ENCODE measurements at regions not wholly inside any gene's neighbourhood (a gene's known extent, or its start where the extent isn't known, plus 50 kb on each side); places are given as distances from the start of the nearest gene placed in this dataset.

DNA sequence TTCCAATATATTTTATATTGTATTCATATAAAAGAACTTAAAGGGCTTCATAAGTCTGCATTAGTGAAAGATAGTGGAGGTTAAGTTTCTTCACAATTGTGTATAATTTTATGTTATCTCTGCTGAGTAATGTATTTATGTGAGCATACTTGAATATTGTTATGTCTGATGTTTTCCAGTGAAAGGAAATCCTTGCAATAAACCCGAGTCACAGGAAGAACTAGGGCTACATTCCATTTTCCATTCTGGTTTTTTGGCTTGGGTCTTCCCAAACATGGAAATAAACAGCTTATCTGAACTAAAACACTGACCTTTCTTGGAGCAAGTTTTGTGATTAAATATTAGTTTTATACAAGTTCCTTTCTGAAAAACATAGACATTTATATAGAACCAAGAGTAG is 231.3 kb upstream of the GPRIN3 start:
- Histone ChIP-seq H3K27me3 (no peaks in the 10 kb centered on the region), H3K4me2 (no peak overlapping the region), H3K27ac (no peak overlapping the region), H3K36me3 (no peaks in the 10 kb centered on the region), H3K9me3 (peaks cover 5% of the 10 kb centered on the region; the same call in 1 of the 2 replicates), H3K4me1 (no peaks in the 10 kb centered on the region), H3K4me3 (no peak overlapping the region), H3K9ac (no peak overlapping the region), H4K20me1 (no peaks in the 10 kb centered on the region)
- no peak for TF ChIP-seq Cebpa-rat (IDR thresholded peaks at IDR 0.05)

DNA sequence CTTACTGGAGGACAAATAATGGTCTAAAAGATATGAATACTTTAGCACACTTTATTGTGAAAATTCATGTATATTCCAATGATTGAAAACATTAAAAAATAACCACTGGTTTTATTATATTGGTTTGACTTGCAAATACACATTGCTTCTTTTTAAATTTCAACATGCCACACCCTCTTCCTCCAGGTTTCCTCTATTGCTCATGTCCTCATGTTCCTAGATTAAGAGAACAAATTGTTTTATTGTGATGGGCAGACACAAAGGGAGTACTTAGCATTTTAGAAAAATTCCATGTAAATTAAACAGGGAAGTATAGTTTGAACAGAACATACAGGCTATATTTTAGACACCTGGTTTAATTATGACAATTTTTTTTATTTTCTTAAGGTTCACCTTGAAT is 230.6 kb upstream of the GPRIN3 start:
- Histone ChIP-seq H3K9me3 (peaks cover 5% of the 10 kb centered on the region; the same call in 1 of the 2 replicates), H4K20me1 (no peaks in the 10 kb centered on the region), H3K4me2 (no peak overlapping the region), H3K4me1 (no peaks in the 10 kb centered on the region), H3K27ac (no peak overlapping the region), H3K4me3 (no peak overlapping the region), H3K9ac (no peak overlapping the region), H3K27me3 (no peaks in the 10 kb centered on the region), H3K36me3 (no peaks in the 10 kb centered on the region)
- no peak for TF ChIP-seq Cebpa-rat (IDR thresholded peaks at IDR 0.05)

GRCh38 chr4:89537281-89537680 is 229.7 kb upstream of the GPRIN3 start:
- Histone ChIP-seq H3K9me3 (peaks cover under 1% of the 10 kb centered on the region; the same call in 1 of the 2 replicates), H3K4me3 (no peak overlapping the region), H4K20me1 (no peaks in the 10 kb centered on the region), H3K36me3 (no peaks in the 10 kb centered on the region), H3K4me1 (no peaks in the 10 kb centered on the region), H3K27ac (no peak overlapping the region), H3K27me3 (no peaks in the 10 kb centered on the region), H3K9ac (no peak overlapping the region), H3K4me2 (no peak overlapping the region)
- no peak for TF ChIP-seq Cebpa-rat (IDR thresholded peaks at IDR 0.05)

- no peaks in the 10 kb centered on the region for H3K27me3 ChIP-seq
- no peaks in the 10 kb centered on the region for H3K36me3 ChIP-seq
- TF ChIP-seq Cebpa-rat (IDR thresholded peaks at IDR 0.05) = no peak
- H3K9me3 ChIP-seq = no peaks in the 10 kb centered on the region
- no peak overlapping the region for H3K4me2 ChIP-seq
- H3K27ac ChIP-seq = no peak overlapping the region
- no peak overlapping the region for H3K9ac ChIP-seq
- no peaks in the 10 kb centered on the region for H4K20me1 ChIP-seq
- H3K4me3 ChIP-seq = no peak overlapping the region
- H3K4me1 ChIP-seq = no peaks in the 10 kb centered on the region
Observed at GRCh38 chr4:89535251-89535650, 227.7 kb upstream of the GPRIN3 start.

DNA sequence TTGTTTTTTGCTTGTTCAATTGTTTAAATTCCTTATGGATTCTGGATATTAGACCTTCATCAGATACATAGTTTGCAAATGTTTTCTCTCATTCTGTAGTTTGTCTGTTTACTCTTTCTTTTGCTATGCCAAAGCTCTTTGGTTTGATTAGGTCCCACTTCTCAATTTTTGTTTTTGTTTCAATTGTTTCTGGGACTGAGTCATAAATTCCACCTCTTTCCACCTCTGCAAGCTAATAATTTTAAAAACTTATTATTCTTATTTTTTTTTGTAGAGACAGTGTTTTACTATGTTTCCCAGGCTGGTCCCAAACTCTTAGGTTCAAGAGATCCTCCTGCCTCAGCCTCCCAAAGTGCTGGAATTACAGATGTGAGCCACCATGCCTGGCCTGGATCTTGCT is 226.8 kb upstream of the GPRIN3 start:
- H3K4me3 ChIP-seq = no peak overlapping the region
- no peak overlapping the region for H3K9ac ChIP-seq
- no peak overlapping the region for H3K4me2 ChIP-seq

DNA sequence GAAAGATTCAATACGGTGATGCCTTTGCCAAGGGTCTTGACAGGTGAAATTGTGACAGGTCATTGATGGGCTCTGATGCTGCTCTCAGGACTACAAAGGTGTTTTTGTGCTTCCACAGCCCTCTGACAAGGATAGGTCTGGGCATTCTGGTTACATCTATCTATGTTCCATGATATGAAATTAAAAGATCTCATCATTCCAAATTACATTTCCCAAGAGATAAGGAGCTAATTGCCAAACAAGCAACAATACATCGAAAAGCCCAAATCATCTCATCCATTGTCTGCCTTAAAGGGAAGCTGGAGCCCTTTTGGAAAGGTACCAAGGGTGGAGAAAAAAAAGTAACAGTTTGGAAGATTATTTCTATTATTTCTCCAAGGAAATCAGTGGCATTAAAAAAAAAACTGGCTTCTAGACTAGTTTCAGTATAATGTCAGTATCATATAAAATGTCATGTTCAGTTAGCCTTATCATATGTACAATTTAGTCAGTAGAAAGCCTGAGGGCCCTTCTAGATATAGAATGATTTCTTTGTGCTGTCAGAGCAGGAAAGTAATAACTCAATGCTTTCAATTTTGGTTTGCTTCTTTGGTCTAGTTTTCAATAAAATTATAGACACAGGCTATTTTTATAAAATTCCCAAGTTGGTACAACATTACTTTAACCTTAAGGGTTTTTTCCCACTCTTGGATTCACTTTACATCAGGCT is 224.5 kb upstream of the GPRIN3 start:
- Histone ChIP-seq H3K4me1 (peaks cover 15% of the 10 kb centered on the region), H3K9ac (no peak overlapping the region), H3K9me3 (no peaks in the 10 kb centered on the region), H3K4me3 (no peak overlapping the region), H3K27me3 (no peaks in the 10 kb centered on the region), H3K4me2 (no peak overlapping the region), H4K20me1 (no peaks in the 10 kb centered on the region), H3K27ac (no peak overlapping the region), H3K36me3 (no peaks in the 10 kb centered on the region)
- TF ChIP-seq Cebpa-rat (IDR thresholded peaks at IDR 0.05) = no peak

More for the DNA sequence above, 226.8 kb upstream of the GPRIN3 start:
- Histone ChIP-seq H3K36me3 (no peaks in the 10 kb centered on the region), H3K27me3 (no peaks in the 10 kb centered on the region), H3K4me1 (no peaks in the 10 kb centered on the region), H3K27ac (no peak overlapping the region), H4K20me1 (no peaks in the 10 kb centered on the region), H3K9me3 (no peaks in the 10 kb centered on the region)
- TF ChIP-seq Cebpa-rat (IDR thresholded peaks at IDR 0.05) = no peak

DNA sequence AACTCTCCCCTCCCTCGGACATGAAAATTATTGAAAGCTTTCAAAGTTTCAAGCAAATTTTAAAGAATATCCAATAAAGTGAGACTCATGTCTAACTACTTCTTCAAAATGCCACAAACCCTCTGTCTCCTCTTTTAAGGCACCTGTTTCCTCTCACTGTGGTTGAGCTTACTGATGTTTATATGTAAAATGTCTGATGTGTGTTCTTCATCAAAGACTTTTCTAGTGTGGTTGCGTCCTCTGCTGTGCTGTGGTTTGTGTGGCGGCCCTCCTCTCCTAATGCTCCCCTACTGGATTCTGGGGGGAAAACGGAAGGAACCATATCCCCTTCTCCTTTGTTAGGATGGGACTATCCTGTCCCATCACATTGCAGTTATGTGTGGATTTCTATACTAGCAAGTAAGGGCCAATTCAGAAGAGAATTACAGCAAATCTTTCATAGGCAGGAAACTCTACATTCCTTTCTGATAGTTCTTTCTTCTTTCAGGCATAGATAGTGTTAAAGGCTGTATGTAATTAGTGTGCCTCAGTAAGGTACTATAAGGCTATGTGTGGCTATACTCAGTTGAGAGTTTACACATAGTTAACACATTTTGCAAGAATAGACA is 221.0 kb upstream of the GPRIN3 start:
- peak overlapping the region; percentile 9 for H3K4me2 ChIP-seq
- H4K20me1 ChIP-seq = no peaks in the 10 kb centered on the region
- H3K4me1 ChIP-seq = peaks cover 15% of the 10 kb centered on the region
- no peak overlapping the region for H3K9ac ChIP-seq
- H3K9me3 ChIP-seq = peaks cover 5% of the 10 kb centered on the region
- TF ChIP-seq Cebpa-rat (IDR thresholded peaks at IDR 0.05) = no peak
- no peak overlapping the region for H3K27ac ChIP-seq
- no peaks in the 10 kb centered on the region for H3K27me3 ChIP-seq
- H3K36me3 ChIP-seq = no peaks in the 10 kb centered on the region
- no peak overlapping the region for H3K4me3 ChIP-seq

DNA sequence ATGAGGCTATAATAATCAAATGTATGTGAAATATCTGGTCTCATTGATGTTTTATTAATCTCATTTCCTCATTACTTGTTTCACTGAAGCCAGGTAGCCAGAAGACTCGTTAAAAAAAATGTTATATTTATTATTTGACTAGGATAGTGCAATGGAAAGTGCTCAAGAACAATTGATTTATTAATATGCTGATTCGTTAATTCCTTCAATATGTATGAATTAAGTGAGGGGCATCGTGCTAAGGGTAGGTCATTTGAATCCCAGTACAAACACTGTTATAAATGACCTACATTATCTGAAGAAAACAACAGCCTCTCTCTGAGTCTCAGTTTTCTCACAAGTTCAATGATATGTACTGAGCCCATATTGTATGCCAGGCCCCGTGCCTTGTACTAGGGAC is 214.2 kb upstream of the GPRIN3 start:
- H3K9me3 ChIP-seq = peaks cover 5% of the 10 kb centered on the region
- H3K27me3 ChIP-seq = no peaks in the 10 kb centered on the region
- no peaks in the 10 kb centered on the region for H4K20me1 ChIP-seq
- no peak overlapping the region for H3K9ac ChIP-seq
- H3K4me3 ChIP-seq = no peak overlapping the region
- TF ChIP-seq Cebpa-rat (IDR thresholded peaks at IDR 0.05) = no peak
- no peaks in the 10 kb centered on the region for H3K36me3 ChIP-seq
- H3K4me1 ChIP-seq = no peaks in the 10 kb centered on the region
- H3K27ac ChIP-seq = no peak overlapping the region
- no peak overlapping the region for H3K4me2 ChIP-seq

- no peaks in the 10 kb centered on the region for H3K9me3 ChIP-seq
- H4K20me1 ChIP-seq = no peaks in the 10 kb centered on the region
- no peak overlapping the region for H3K4me2 ChIP-seq
- no peak overlapping the region for H3K4me3 ChIP-seq
- TF ChIP-seq Cebpa-rat (IDR thresholded peaks at IDR 0.05) = no peak
- no peak overlapping the region for H3K9ac ChIP-seq
- H3K36me3 ChIP-seq = no peaks in the 10 kb centered on the region
- H3K27ac ChIP-seq = no peak overlapping the region
- H3K27me3 ChIP-seq = no peaks in the 10 kb centered on the region
- H3K4me1 ChIP-seq = no peaks in the 10 kb centered on the region
Observed at GRCh38 chr4:89519771-89520320, 212.2 kb upstream of the GPRIN3 start.

- Histone ChIP-seq H3K4me3 (no peak overlapping the region), H3K27ac (no peak overlapping the region), H3K4me1 (no peaks in the 10 kb centered on the region), H3K27me3 (no peaks in the 10 kb centered on the region), H3K9me3 (no peaks in the 10 kb centered on the region), H3K4me2 (no peak overlapping the region), H3K9ac (no peak overlapping the region), H4K20me1 (no peaks in the 10 kb centered on the region), H3K36me3 (no peaks in the 10 kb centered on the region)
- TF ChIP-seq Cebpa-rat (IDR thresholded peaks at IDR 0.05) = no peak
Observed at GRCh38 chr4:89518259-89518658, 210.7 kb upstream of the GPRIN3 start.
